Left lung (tissue), 4 donors: ENCODE measurements at regions not wholly inside any gene's neighbourhood (a gene's known extent, or its start where the extent isn't known, plus 50 kb on each side); places are given as distances from the start of the nearest gene placed in this dataset.

ENCODE experiments used
- ATAC-seq: fragments of 200-7000 bp; cut with Tn5 transposase; one replicate; pipeline ENCODE4 v1.9.1; 2020; ENCODE audit warnings: moderate library complexity
- DNase-seq, 4 donors: peaks; one replicate each; pipeline ENCODE4 v3.0.0-alpha.2; 2013 to 2020
- H3K27ac ChIP-seq, 2 donors: fragments of 200-600 bp; sonication (generic) in 1 of 2; one replicate each; pipeline versions ENCODE4 v1.5.0 to v1.8.0; 2020 to 2021
- H3K27me3 ChIP-seq, 2 donors: fragments of 200-600 bp; sonication (generic) in 1 of 2; one replicate each; pipeline versions ENCODE4 v1.5.0 to v1.8.0; 2020 to 2021
- H3K36me3 ChIP-seq, 2 donors: fragments of 200-600 bp; sonication (generic) in 1 of 2; one replicate each; pipeline versions ENCODE4 v1.5.0 to v1.8.0; 2020 to 2021
- H3K4me1 ChIP-seq, 2 donors: fragments of 200-600 bp; one replicate each; pipeline ENCODE4 v1.8.0; 2021
- H3K4me3 ChIP-seq, 2 donors: fragments of 200-600 bp; sonication (generic) in 1 of 2; one replicate each; pipeline versions ENCODE4 v1.5.0 to v1.8.0; 2020 to 2021; ENCODE audit warnings: mild to moderate bottlenecking in 1 of 2
- H3K9me3 ChIP-seq, 2 donors: fragments of 200-600 bp; sonication (generic) in 1 of 2; one replicate each; pipeline versions ENCODE4 v1.5.0 to v1.8.0; 2020 to 2021
- CTCF ChIP-seq, 2 donors: fragments of 200-600 bp; sonication (generic) in 1 of 2; IDR thresholded peaks; one replicate each; pipeline versions ENCODE4 v1.5.0 to v1.8.0; 2021; ENCODE audit warnings: antibody characterized with exemption in 2 of 2
- intact Hi-C, 2 donors: fragments of 100-400 bp; cut with DNase I; formaldehyde crosslinking; loops; one replicate each; pipeline versions ENCODE4 v1.11.2 to v1.14.2; 2022
- donor health status: DM: no; HTN: yes; CAD: no.
- donor health status: DM: no; HTN: no; CAD: no.

- ATAC-seq (no peak), DNase-seq (no peak)
- no peak overlapping the region for H3K4me3 ChIP-seq
Measured at GRCh38 chrY:15162211-15162610, 637.9 kb downstream of the NLGN4Y start.

GRCh38 chrY:15179890-15180289 is 655.6 kb downstream of the NLGN4Y start:
- no peaks in the 10 kb centered on the region for H3K27me3 ChIP-seq
- H3K36me3 ChIP-seq = no peaks in the 10 kb centered on the region
- H3K9me3 ChIP-seq = no peaks in the 10 kb centered on the region
- H3K27ac ChIP-seq = no peak overlapping the region
- TF ChIP-seq CTCF (IDR thresholded peaks at IDR 0.05) = no peak
- DNase-seq (no peak), ATAC-seq (no peak)
- intact Hi-C loops = no loop called here
- H3K4me3 ChIP-seq = no peak overlapping the region
- no peaks in the 10 kb centered on the region for H3K4me1 ChIP-seq

More at GRCh38 chrY:15162211-15162610, 637.9 kb downstream of the NLGN4Y start:
- no peak overlapping the region for H3K27ac ChIP-seq
- TF ChIP-seq CTCF (IDR thresholded peaks at IDR 0.05) = no peak
- intact Hi-C loops = no loop called here
- H3K27me3 ChIP-seq = no peaks in the 10 kb centered on the region
- no peaks in the 10 kb centered on the region for H3K9me3 ChIP-seq
- no peaks in the 10 kb centered on the region for H3K4me1 ChIP-seq
- H3K36me3 ChIP-seq = no peaks in the 10 kb centered on the region

GRCh38 chrY:15229056-15229455 is 704.7 kb downstream of the NLGN4Y start:
- H3K27me3 ChIP-seq = no peaks in the 10 kb centered on the region
- TF ChIP-seq CTCF (IDR thresholded peaks at IDR 0.05) = no peak
- DNase-seq (peak in 1 of 4 donors; percentile 0), ATAC-seq (no peak)
- no peak overlapping the region for H3K27ac ChIP-seq
- H3K9me3 ChIP-seq = no peaks in the 10 kb centered on the region
- intact Hi-C loops = no loop called here
- no peaks in the 10 kb centered on the region for H3K36me3 ChIP-seq
- H3K4me1 ChIP-seq = no peaks in the 10 kb centered on the region
- no peak overlapping the region for H3K4me3 ChIP-seq

GRCh38 chrY:15239596-15240132 is 715.3 kb downstream of the NLGN4Y start:
- ATAC-seq = no peak
- TF ChIP-seq CTCF (IDR thresholded peaks at IDR 0.05) = no peak
- H3K4me3 ChIP-seq = no peak overlapping the region
- no peak overlapping the region for H3K27ac ChIP-seq
- H3K9me3 ChIP-seq = no peaks in the 10 kb centered on the region
- H3K27me3 ChIP-seq = no peaks in the 10 kb centered on the region
- H3K4me1 ChIP-seq = no peaks in the 10 kb centered on the region
- DNase-seq = no peak
- no peaks in the 10 kb centered on the region for H3K36me3 ChIP-seq
- intact Hi-C loops = no loop called here

- no peak for ATAC-seq
- Histone ChIP-seq H3K36me3 (no peaks in the 10 kb centered on the region), H3K9me3 (no peaks in the 10 kb centered on the region), H3K27ac (no peak overlapping the region), H3K4me3 (no peak overlapping the region), H3K4me1 (no peaks in the 10 kb centered on the region), H3K27me3 (no peaks in the 10 kb centered on the region)
- peak in 1 of 4 donors; percentile 2 for DNase-seq
- TF ChIP-seq CTCF (IDR thresholded peaks at IDR 0.05) = no peak
- intact Hi-C loops = no loop called here
Measured at GRCh38 chrY:15259286-15259685, 735.0 kb downstream of the NLGN4Y start.
